GM18867 (cell line): ENCODE measurements at regions not wholly inside any gene's neighbourhood (a gene's known extent, or its start where the extent isn't known, plus 50 kb on each side); places are given as distances from the start of the nearest gene placed in this dataset.
"Not testable (repeated sequence)": the region's sequence is repeated elsewhere in the genome, so short reads cannot be mapped to it uniquely, and the experiment has no call there.

Source experiments
- ATAC-seq: cut with Tn5 transposase; IDR thresholded peaks from one replicate; pipeline ENCODE4 v1.9.1; 2021; ENCODE audit warnings: mild to moderate bottlenecking, moderate library complexity; ENCODE audit not compliant: unreplicated experiment

- ATAC-seq: no peak
Measured at GRCh38 chr5:126274076-126274762, 149.0 kb upstream of the GRAMD2B start.

GRCh38 chr5:126274763-126275125, 148.5 kb upstream of the GRAMD2B start:
- ATAC-seq: no peak

- no peak for ATAC-seq
Measured at GRCh38 chr5:126277762-126278161, 145.4 kb upstream of the GRAMD2B start.

- no peak for ATAC-seq
Measured at GRCh38 chr5:126280343-126280742, 142.9 kb upstream of the GRAMD2B start.

- no peak for ATAC-seq
Measured at GRCh38 chr5:126280846-126281245, 142.4 kb upstream of the GRAMD2B start.

- no peak for ATAC-seq
Measured at GRCh38 chr5:126284977-126285696, 138.1 kb upstream of the GRAMD2B start.

- not testable (repeated sequence) for ATAC-seq
Measured at GRCh38 chr5:126296121-126296520, 127.1 kb upstream of the GRAMD2B start.

- ATAC-seq: no peak
Measured at GRCh38 chr5:126300293-126300692, 122.9 kb upstream of the GRAMD2B start.

- ATAC-seq: no peak
Measured at GRCh38 chr5:126301056-126301455, 122.2 kb upstream of the GRAMD2B start.

GRCh38 chr5:126309860-126310259, 113.3 kb upstream of the GRAMD2B start:
- no peak for ATAC-seq

GRCh38 chr5:126311766-126312165, 111.4 kb upstream of the GRAMD2B start:
- no peak for ATAC-seq

GRCh38 chr5:126315341-126315740, 107.9 kb upstream of the GRAMD2B start:
- ATAC-seq: no peak

GRCh38 chr5:126332326-126332725, 90.9 kb upstream of the GRAMD2B start:
- no peak for ATAC-seq

GRCh38 chr5:126334760-126335159, 88.4 kb upstream of the GRAMD2B start:
- no peak for ATAC-seq

GRCh38 chr5:126335886-126336285, 87.3 kb upstream of the GRAMD2B start:
- no peak for ATAC-seq

GRCh38 chr5:126338635-126339034, 84.6 kb upstream of the GRAMD2B start:
- no peak for ATAC-seq

- ATAC-seq: peak; percentile 77
Measured at GRCh38 chr5:126339215-126339805, 83.9 kb upstream of the GRAMD2B start.

GRCh38 chr5:126341906-126342630, 81.1 kb upstream of the GRAMD2B start:
- no peak for ATAC-seq

GRCh38 chr5:126348855-126349635, 74.2 kb upstream of the GRAMD2B start:
- ATAC-seq: no peak

GRCh38 chr5:126351153-126351552, 72.1 kb upstream of the GRAMD2B start:
- no peak for ATAC-seq
